Activated CD8-positive, alpha-beta T cell treated with anti-CD3 and anti-CD28 coated beads for 36 hours (primary cell): ENCODE measurements at regions not wholly inside any gene's neighbourhood (a gene's known extent, or its start where the extent isn't known, plus 50 kb on each side); places are given as distances from the start of the nearest gene placed in this dataset.
A peak's percentile ranks its signal among the peaks of the same experiment; 100 is the strongest.

Experiments
- ATAC-seq: fragments of 200-7000 bp; cut with Tn5 transposase; one replicate; pipeline ENCODE4 v1.10.0; 2021; ENCODE audit warnings: mild to moderate bottlenecking, moderate library complexity
- CTCF ChIA-PET: fragments of 350-600 bp; sonication (Branson Sonifier 250); formaldehyde crosslinking; loops from one replicate; lab custom pipeline; 2021; ENCODE audit warnings: antibody characterized with exemption; lab: Charles Lee
- POLR2A ChIA-PET: fragments of 350-600 bp; sonication (Branson Sonifier 250); formaldehyde crosslinking; loops from one replicate; lab custom pipeline; 2021; ENCODE audit warnings: antibody characterized with exemption; lab: Charles Lee
- DNase-seq: peaks from one replicate; pipeline ENCODE4 v3.0.0-alpha.2; 2020
- H3K27ac Mint-ChIP-seq: one replicate; pipeline ENCODE4 v1.8.0; 2021; ENCODE audit warnings: mild to moderate bottlenecking, mixed read lengths
- H3K27me3 Mint-ChIP-seq: one replicate; pipeline ENCODE4 v1.8.0; 2021; ENCODE audit warnings: mixed read lengths
- H3K36me3 Mint-ChIP-seq: one replicate; pipeline ENCODE4 v1.8.0; 2021; ENCODE audit warnings: low read depth, mixed read lengths
- H3K4me1 Mint-ChIP-seq: one replicate; pipeline ENCODE4 v1.8.0; 2021; ENCODE audit warnings: low read depth, mixed read lengths
- H3K4me3 Mint-ChIP-seq: one replicate; pipeline ENCODE4 v1.8.0; 2021; ENCODE audit warnings: mild to moderate bottlenecking, moderate library complexity, mixed read lengths
- H3K9me3 Mint-ChIP-seq: one replicate; pipeline ENCODE4 v1.8.0; 2021; ENCODE audit warnings: mixed read lengths
- CTCF ChIP-seq: fragments of 200-600 bp; IDR thresholded peaks from one replicate; pipeline ENCODE4 v1.8.0; 2022; ENCODE audit warnings: antibody characterized with exemption, mild to moderate bottlenecking
- intact Hi-C: fragments of 100-400 bp; cut with micrococcal nuclease; formaldehyde crosslinking; loops from one replicate; pipeline ENCODE4 v1.10.0; 2022

GRCh38 chr6:40932953-40933352 is 106.1 kb downstream of the UNC5CL start:
- Mint-ChIP-seq H3K9me3 (no peaks in the 10 kb centered on the region), H3K27ac (no peak overlapping the region), H3K36me3 (no peaks in the 10 kb centered on the region), H3K4me1 (no peaks in the 10 kb centered on the region), H3K4me3 (no peak overlapping the region), H3K27me3 (peaks cover 5% of the 10 kb centered on the region)
- ChIA-PET CTCF (no interaction called here), POLR2A (no interaction called here)
- TF ChIP-seq CTCF = no peak
- ATAC-seq (no peak), DNase-seq (no peak)
- intact Hi-C loops = no loop called here

GRCh38 chr6:40932366-40932765 is 106.7 kb downstream of the UNC5CL start:
- no peak for ATAC-seq
- ChIA-PET POLR2A (no interaction called here), CTCF (no interaction called here)
- intact Hi-C loops = no loop called here
- no peaks in the 10 kb centered on the region for H3K4me1 Mint-ChIP-seq
- H3K9me3 Mint-ChIP-seq = no peaks in the 10 kb centered on the region
- H3K4me3 Mint-ChIP-seq = no peak overlapping the region
- H3K36me3 Mint-ChIP-seq = no peaks in the 10 kb centered on the region
- DNase-seq = no peak
- no peak for TF ChIP-seq CTCF
- H3K27ac Mint-ChIP-seq = no peak overlapping the region
- peaks cover 5% of the 10 kb centered on the region for H3K27me3 Mint-ChIP-seq

- Mint-ChIP-seq H3K27ac (no peak overlapping the region), H3K36me3 (no peaks in the 10 kb centered on the region), H3K27me3 (peaks cover 5% of the 10 kb centered on the region), H3K9me3 (no peaks in the 10 kb centered on the region), H3K4me1 (no peaks in the 10 kb centered on the region), H3K4me3 (no peak overlapping the region)
- intact Hi-C loops = no loop called here
- POLR2A ChIA-PET = no interaction called here
- DNase-seq (no peak), ATAC-seq (no peak)
- CTCF ChIA-PET = no interaction called here
- no peak for TF ChIP-seq CTCF
Observed at GRCh38 chr6:40931931-40932330, 107.1 kb downstream of the UNC5CL start.

GRCh38 chr6:40930555-40930954 is 108.5 kb downstream of the UNC5CL start:
- H3K36me3 Mint-ChIP-seq = no peaks in the 10 kb centered on the region
- no peak overlapping the region for H3K27ac Mint-ChIP-seq
- peaks cover 8% of the 10 kb centered on the region for H3K27me3 Mint-ChIP-seq
- no peak for TF ChIP-seq CTCF
- ATAC-seq = no peak
- CTCF ChIA-PET = no interaction called here
- no peaks in the 10 kb centered on the region for H3K4me1 Mint-ChIP-seq
- H3K4me3 Mint-ChIP-seq = no peak overlapping the region
- intact Hi-C loops = no loop called here
- H3K9me3 Mint-ChIP-seq = no peaks in the 10 kb centered on the region
- POLR2A ChIA-PET = no interaction called here
- DNase-seq = peak; percentile 16

GRCh38 chr6:40930045-40930444 is 109.0 kb downstream of the UNC5CL start:
- H3K36me3 Mint-ChIP-seq = no peaks in the 10 kb centered on the region
- DNase-seq (no peak), ATAC-seq (no peak)
- CTCF ChIA-PET = no interaction called here
- no peaks in the 10 kb centered on the region for H3K4me1 Mint-ChIP-seq
- no peak for TF ChIP-seq CTCF
- POLR2A ChIA-PET = no interaction called here
- no peak overlapping the region for H3K4me3 Mint-ChIP-seq
- peaks cover 8% of the 10 kb centered on the region for H3K27me3 Mint-ChIP-seq
- intact Hi-C loops = no loop called here
- H3K9me3 Mint-ChIP-seq = no peaks in the 10 kb centered on the region
- no peak overlapping the region for H3K27ac Mint-ChIP-seq
